Suprapubic skin (tissue), 4 donors: ENCODE measurements at regions not wholly inside any gene's neighbourhood (a gene's known extent, or its start where the extent isn't known, plus 50 kb on each side); places are given as distances from the start of the nearest gene placed in this dataset.
"Not testable (repeated sequence)": the region's sequence is repeated elsewhere in the genome, so short reads cannot be mapped to it uniquely, and the experiment has no call there.

Source experiments
- DNase-seq, 2 donors: peaks; one replicate each; pipeline ENCODE4 v3.0.0-alpha.2; 2019; ENCODE audit warnings: low spot score in 2 of 2
- H3K27ac ChIP-seq: fragments of 200-600 bp; sonication (generic); one replicate; pipeline ENCODE4 v1.5.1; 2019
- H3K27me3 ChIP-seq: fragments of 200-600 bp; sonication (generic); one replicate; pipeline ENCODE4 v1.5.1; 2019
- H3K36me3 ChIP-seq: fragments of 200-600 bp; sonication (generic); one replicate; pipeline ENCODE4 v1.5.1; 2019
- H3K4me1 ChIP-seq: fragments of 200-600 bp; sonication (generic); one replicate; pipeline ENCODE4 v1.5.1; 2019
- H3K4me3 ChIP-seq: fragments of 200-600 bp; sonication (generic); one replicate; pipeline ENCODE4 v1.5.1; 2019; ENCODE audit warnings: mild to moderate bottlenecking
- H3K9me3 ChIP-seq: fragments of 200-600 bp; sonication (generic); one replicate; pipeline ENCODE4 v1.5.1; 2019
- CTCF ChIP-seq, 2 donors: fragments of 200-600 bp in 1 of 2; fragments of 450-650 bp in 1 of 2; sonication (generic) in 1 of 2; IDR thresholded peaks; one replicate each; pipeline ENCODE4 v1.5.1; 2016 to 2019; ENCODE audit warnings: antibody characterized with exemption in 2 of 2, mild to moderate bottlenecking in 1 of 2, moderate library complexity in 1 of 2
- EP300 ChIP-seq: sonication (generic); formaldehyde crosslinking; IDR thresholded peaks from one replicate; pipeline ENCODE4 v1.6.1; 2017; ENCODE audit warnings: antibody characterized with exemption
- POLR2A ChIP-seq, 2 donors: fragments of 450-650 bp; IDR thresholded peaks; one replicate each; pipeline ENCODE4 v1.6.1; 2017; ENCODE audit warnings: antibody characterized with exemption in 2 of 2, mild to moderate bottlenecking in 2 of 2, moderate library complexity in 2 of 2
- POLR2AphosphoS5 ChIP-seq, 3 donors: sonication (generic); formaldehyde crosslinking; IDR thresholded peaks; one replicate each; pipeline ENCODE4 v1.6.1; 2017; ENCODE audit warnings: antibody characterized with exemption in 3 of 3
- WGBS: methylation state at CpG from one replicate; pipeline ENCODE4 v1.1.5; 2018; 5-methylcytosine and 5-hydroxymethylcytosine counted together

- TF ChIP-seq EP300 = no peak
- TF ChIP-seq POLR2AphosphoS5 (IDR thresholded peaks at IDR 0.05) = no peak
- TF ChIP-seq POLR2A (IDR thresholded peaks at IDR 0.05) = no peak
- TF ChIP-seq CTCF (IDR thresholded peaks at IDR 0.05) = no peak
- peaks cover 31% of the 10 kb centered on the region for H3K27me3 ChIP-seq
- no peak overlapping the region for H3K27ac ChIP-seq
- no peak for DNase-seq
- H3K4me1 ChIP-seq = peaks cover 24% of the 10 kb centered on the region
- H3K9me3 ChIP-seq = no peaks in the 10 kb centered on the region
- no peaks in the 10 kb centered on the region for H3K36me3 ChIP-seq
- H3K4me3 ChIP-seq = no peak overlapping the region
Observed at GRCh38 chr12:62194616-62195015, 65.6 kb upstream of the USP15 start.

DNA sequence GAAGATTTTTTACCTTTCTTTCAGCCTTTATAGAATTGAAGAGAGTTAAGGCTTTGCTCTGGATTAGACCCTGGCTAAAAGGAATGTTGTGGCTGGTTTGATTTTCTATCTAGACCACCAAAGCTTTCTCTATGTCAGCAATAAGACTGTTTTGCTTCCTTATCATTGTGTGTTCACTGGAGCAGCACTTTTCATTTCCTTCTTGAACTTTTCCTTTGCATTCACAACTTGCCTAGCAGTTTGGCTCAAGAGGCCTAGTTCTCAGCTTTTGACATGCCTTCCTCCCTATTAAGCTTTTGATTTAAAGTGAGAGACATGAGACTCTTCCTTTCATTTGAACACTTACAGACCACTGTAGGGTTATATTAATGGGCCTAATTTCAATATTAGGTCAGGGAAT lies 64.1 kb upstream of the USP15 start:
- Histone ChIP-seq H3K27ac (no peak overlapping the region), H3K9me3 (no peaks in the 10 kb centered on the region), H3K36me3 (no peaks in the 10 kb centered on the region), H3K4me3 (no peak overlapping the region), H3K27me3 (peaks cover 17% of the 10 kb centered on the region), H3K4me1 (peaks cover 18% of the 10 kb centered on the region)
- TF ChIP-seq CTCF (IDR thresholded peaks at IDR 0.05) (no peak), POLR2AphosphoS5 (IDR thresholded peaks at IDR 0.05) (no peak)
- DNase-seq = no peak

- H3K27ac ChIP-seq, H3K36me3 ChIP-seq, DNase-seq, H3K4me3 ChIP-seq, H3K27me3 ChIP-seq, H3K9me3 ChIP-seq, H3K4me1 ChIP-seq: not testable (repeated sequence)
- 97% methylated on average over 3 of the region's 3 CpGs for WGBS
Observed at GRCh38 chr12:62202861-62203260, 57.3 kb upstream of the USP15 start.

GRCh38 chr12:62205346-62205745 lies 54.9 kb upstream of the USP15 start:
- no peak for TF ChIP-seq EP300
- no peak for TF ChIP-seq POLR2AphosphoS5 (IDR thresholded peaks at IDR 0.05)
- no peak overlapping the region for H3K27ac ChIP-seq
- H3K27me3 ChIP-seq = no peaks in the 10 kb centered on the region
- peaks cover 5% of the 10 kb centered on the region for H3K9me3 ChIP-seq
- no peaks in the 10 kb centered on the region for H3K4me1 ChIP-seq
- H3K4me3 ChIP-seq = no peak overlapping the region
- H3K36me3 ChIP-seq = no peaks in the 10 kb centered on the region
- WGBS = 88% methylated on average over 1 of the region's 1 CpG
- no peak for DNase-seq

GRCh38 chr12:62207248-62207647 lies 53.0 kb upstream of the USP15 start:
- H3K27ac ChIP-seq = no peak overlapping the region
- TF ChIP-seq CTCF (IDR thresholded peaks at IDR 0.05) (no peak), POLR2A (IDR thresholded peaks at IDR 0.05) (no peak), EP300 (no peak), POLR2AphosphoS5 (IDR thresholded peaks at IDR 0.05) (no peak)
- 66% methylated on average over 1 of the region's 1 CpG for WGBS

More at GRCh38 chr12:62207248-62207647, 53.0 kb upstream of the USP15 start:
- DNase-seq = no peak
- Histone ChIP-seq H3K9me3 (peaks cover 2% of the 10 kb centered on the region), H3K36me3 (no peaks in the 10 kb centered on the region), H3K27me3 (no peaks in the 10 kb centered on the region), H3K4me3 (no peak overlapping the region), H3K4me1 (peaks cover 3% of the 10 kb centered on the region)
